Gastrocnemius medialis (tissue), 4 donors: ENCODE measurements at regions not wholly inside any gene's neighbourhood (a gene's known extent, or its start where the extent isn't known, plus 50 kb on each side); places are given as distances from the start of the nearest gene placed in this dataset.
"Not testable (repeated sequence)": the region's sequence is repeated elsewhere in the genome, so short reads cannot be mapped to it uniquely, and the experiment has no call there.

ENCODE experiments used
- ATAC-seq, 2 donors: fragments of 150-250 bp; one replicate each; pipeline ENCODE4 v1.9.1; 2016
- DNase-seq, 2 donors: peaks; one replicate each; pipeline ENCODE4 v3.0.0-alpha.2; 2019
- H3K27ac ChIP-seq, 4 donors: fragments of 200-600 bp; sonication (generic); 1 replicate in 1 of 4; 2 replicates in 3 of 4; pipeline ENCODE4 v1.5.1; 2016 to 2018; ENCODE audit warnings: mild to moderate bottlenecking in 2 of 4, moderate library complexity in 1 of 4
- H3K27me3 ChIP-seq, 3 donors: fragments of 200-600 bp; sonication (generic) in 2 of 3; 1 replicate in 1 of 3; 2 replicates in 2 of 3; pipeline versions ENCODE4 v1.5.1 to v1.6.0; 2016 to 2019; ENCODE audit warnings: mild to moderate bottlenecking in 1 of 3, moderate library complexity in 1 of 3
- H3K36me3 ChIP-seq, 2 donors: fragments of 200-600 bp; sonication (generic) in 1 of 2; one replicate each; pipeline ENCODE4 v1.5.1; 2017 to 2018
- H3K4me1 ChIP-seq, 2 donors: fragments of 200-600 bp; sonication (generic) in 1 of 2; one replicate each; pipeline ENCODE4 v1.5.1; 2016 to 2017; ENCODE audit warnings: mild to moderate bottlenecking in 2 of 2
- H3K4me3 ChIP-seq, 4 donors: fragments of 200-600 bp; sonication (generic) in 3 of 4; 1 replicate in 1 of 4; 2 replicates in 3 of 4; pipeline ENCODE4 v1.5.1; 2016 to 2019; ENCODE audit warnings: mild to moderate bottlenecking in 2 of 4
- H3K9me3 ChIP-seq, 3 donors: fragments of 200-600 bp; sonication (generic) in 2 of 3; 1 replicate in 1 of 3; 2 replicates in 2 of 3; pipeline ENCODE4 v1.5.1; 2016 to 2019
- POLR2A ChIP-seq, 2 donors: fragments of 450-650 bp; IDR thresholded peaks; one replicate each; pipeline ENCODE4 v1.6.1; 2017; ENCODE audit warnings: antibody characterized with exemption in 2 of 2, mild to moderate bottlenecking in 2 of 2, moderate library complexity in 2 of 2
- in situ Hi-C, 4 donors: fragments of 200-750 bp; cut with MboI; loops; one replicate each; pipeline versions ENCODE4 v1.15.0 to v1.8.0; 2017; ENCODE audit warnings: low sequenced_read_pairs in 4 of 4
- intact Hi-C: fragments of 100-400 bp; cut with DNase I; formaldehyde crosslinking; loops from one replicate; pipeline ENCODE4 v1.15.1; 2023; ENCODE audit warnings: low total_unique reads
- TF ChIP-seq, protein P1 (sequence below), 5 experiments: fragments of 450-650 bp in 3 of 5; fragments of 200-600 bp in 2 of 5; sonication (generic) in 2 of 5; IDR thresholded peaks in 4 of 5; conservative IDR thresholded peaks in 1 of 5; 1 replicate in 4 of 5; 2 replicates in 1 of 5; pipeline ENCODE4 v1.5.1; 2016 to 2019; ENCODE audit warnings: antibody characterized with exemption in 5 of 5, mild to moderate bottlenecking in 3 of 5, moderate library complexity in 3 of 5

DNA sequence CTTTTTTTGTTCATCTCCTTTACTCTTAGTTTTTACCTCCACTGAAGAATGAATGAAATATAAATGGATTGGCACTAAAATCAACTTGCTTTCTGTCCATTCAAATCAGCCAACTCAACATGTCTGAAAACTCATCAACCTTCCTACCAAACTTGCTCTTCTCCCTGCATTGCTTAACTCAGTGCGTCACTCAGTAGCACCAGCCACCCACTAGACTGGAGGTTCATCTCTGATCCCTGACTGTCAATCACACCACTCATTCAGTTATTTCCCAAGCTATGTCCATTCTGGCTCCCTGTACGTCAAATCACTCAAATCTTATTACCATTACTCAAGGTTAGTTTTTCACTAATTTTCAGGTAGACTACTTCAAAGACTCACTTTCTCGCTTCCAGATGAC is 75.2 kb upstream of the RBMS1 start:
- ATAC-seq (no peak), DNase-seq (no peak)
- no peak overlapping the region for H3K27ac ChIP-seq
- no peak overlapping the region for H3K4me3 ChIP-seq
- peaks cover 6 to 7% of the 10 kb centered on the region in 2 donors for H3K4me1 ChIP-seq
- in situ Hi-C loops = no loop called here
- H3K27me3 ChIP-seq = no peaks in the 10 kb centered on the region
- TF ChIP-seq, protein P1, sequence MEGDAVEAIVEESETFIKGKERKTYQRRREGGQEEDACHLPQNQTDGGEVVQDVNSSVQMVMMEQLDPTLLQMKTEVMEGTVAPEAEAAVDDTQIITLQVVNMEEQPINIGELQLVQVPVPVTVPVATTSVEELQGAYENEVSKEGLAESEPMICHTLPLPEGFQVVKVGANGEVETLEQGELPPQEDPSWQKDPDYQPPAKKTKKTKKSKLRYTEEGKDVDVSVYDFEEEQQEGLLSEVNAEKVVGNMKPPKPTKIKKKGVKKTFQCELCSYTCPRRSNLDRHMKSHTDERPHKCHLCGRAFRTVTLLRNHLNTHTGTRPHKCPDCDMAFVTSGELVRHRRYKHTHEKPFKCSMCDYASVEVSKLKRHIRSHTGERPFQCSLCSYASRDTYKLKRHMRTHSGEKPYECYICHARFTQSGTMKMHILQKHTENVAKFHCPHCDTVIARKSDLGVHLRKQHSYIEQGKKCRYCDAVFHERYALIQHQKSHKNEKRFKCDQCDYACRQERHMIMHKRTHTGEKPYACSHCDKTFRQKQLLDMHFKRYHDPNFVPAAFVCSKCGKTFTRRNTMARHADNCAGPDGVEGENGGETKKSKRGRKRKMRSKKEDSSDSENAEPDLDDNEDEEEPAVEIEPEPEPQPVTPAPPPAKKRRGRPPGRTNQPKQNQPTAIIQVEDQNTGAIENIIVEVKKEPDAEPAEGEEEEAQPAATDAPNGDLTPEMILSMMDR (IDR thresholded peaks at IDR 0.05 in 4 of 5, conservative IDR thresholded peaks at IDR 0.05 in 1 of 5) = no peak
- no peak for TF ChIP-seq POLR2A (IDR thresholded peaks at IDR 0.05)
- no peaks in the 10 kb centered on the region for H3K9me3 ChIP-seq
- intact Hi-C loops = no loop called here
- no peaks in the 10 kb centered on the region for H3K36me3 ChIP-seq

DNA sequence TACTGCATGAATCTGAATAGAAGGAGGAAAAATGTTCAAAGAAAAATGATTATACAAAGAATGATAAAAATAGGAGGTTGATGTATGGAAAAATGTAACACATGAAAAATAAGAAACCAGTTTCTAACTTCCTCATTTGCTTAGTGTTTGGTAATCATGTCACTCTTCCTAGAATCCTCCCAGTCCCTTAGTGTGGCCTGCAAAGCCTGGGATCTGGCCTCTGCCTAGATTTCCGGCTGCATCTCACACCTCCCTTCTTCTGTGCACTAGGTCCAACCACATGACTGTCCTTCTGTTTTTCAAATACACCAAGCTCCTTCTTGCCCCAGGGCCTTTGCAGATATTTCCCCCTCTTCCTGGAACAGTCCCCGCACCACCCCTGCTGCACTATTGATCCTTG is 76.8 kb upstream of the RBMS1 start:
- Histone ChIP-seq H3K4me3 (no peak overlapping the region), H3K36me3 (no peaks in the 10 kb centered on the region), H3K4me1 (peaks cover 1 to 3% of the 10 kb centered on the region in 2 donors), H3K27ac (no peak overlapping the region), H3K9me3 (no peaks in the 10 kb centered on the region), H3K27me3 (no peaks in the 10 kb centered on the region)
- in situ Hi-C loops (no loop called here), intact Hi-C loops (no loop called here)
- ATAC-seq (no peak), DNase-seq (peak; percentile 6 to 24)
- TF ChIP-seq, protein P1 (IDR thresholded peaks at IDR 0.05 in 4 of 5, conservative IDR thresholded peaks at IDR 0.05 in 1 of 5) = no peak
- TF ChIP-seq POLR2A (IDR thresholded peaks at IDR 0.05) = no peak

DNA sequence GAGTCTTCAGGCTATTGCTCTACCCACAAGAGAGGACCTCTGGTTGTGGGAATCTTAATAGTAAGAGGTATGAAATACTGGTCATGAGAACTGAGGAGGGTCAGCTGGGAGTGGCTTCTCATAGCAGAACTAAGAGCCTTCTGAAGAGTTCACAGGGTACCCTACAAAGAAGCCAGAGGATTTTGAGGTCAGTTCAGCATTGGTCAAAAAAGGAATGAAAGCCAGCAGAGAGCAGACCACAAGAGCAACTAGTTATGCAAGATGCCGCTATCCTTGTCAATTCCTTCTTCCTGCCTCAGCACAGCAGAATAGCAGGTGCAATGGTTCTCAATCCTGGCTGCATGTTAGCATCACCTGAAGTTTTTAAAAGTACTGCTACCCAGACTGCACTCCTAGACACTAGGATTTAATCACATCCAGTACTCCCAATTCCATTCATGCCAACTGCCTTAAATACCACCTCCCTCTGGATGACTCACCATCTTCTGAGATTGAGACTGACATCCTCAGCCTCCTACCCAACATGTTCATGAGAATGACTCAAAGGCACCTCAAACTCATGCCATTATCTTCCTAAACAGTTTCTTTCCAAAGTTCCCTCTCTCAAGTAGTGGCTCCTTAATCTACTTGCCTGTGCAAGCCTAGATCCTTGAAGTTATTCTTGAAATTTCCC is 81.0 kb upstream of the RBMS1 start:
- H3K36me3 ChIP-seq = no peaks in the 10 kb centered on the region
- no peaks in the 10 kb centered on the region for H3K9me3 ChIP-seq
- H3K27ac ChIP-seq = no peak overlapping the region
- DNase-seq (no peak), ATAC-seq (no peak)
- H3K27me3 ChIP-seq = no peaks in the 10 kb centered on the region
- no peaks in the 10 kb centered on the region for H3K4me1 ChIP-seq
- TF ChIP-seq, protein P1 (IDR thresholded peaks at IDR 0.05 in 4 of 5, conservative IDR thresholded peaks at IDR 0.05 in 1 of 5) = no peak
- no peak overlapping the region for H3K4me3 ChIP-seq
- in situ Hi-C loops (no loop called here), intact Hi-C loops (no loop called here)

DNA sequence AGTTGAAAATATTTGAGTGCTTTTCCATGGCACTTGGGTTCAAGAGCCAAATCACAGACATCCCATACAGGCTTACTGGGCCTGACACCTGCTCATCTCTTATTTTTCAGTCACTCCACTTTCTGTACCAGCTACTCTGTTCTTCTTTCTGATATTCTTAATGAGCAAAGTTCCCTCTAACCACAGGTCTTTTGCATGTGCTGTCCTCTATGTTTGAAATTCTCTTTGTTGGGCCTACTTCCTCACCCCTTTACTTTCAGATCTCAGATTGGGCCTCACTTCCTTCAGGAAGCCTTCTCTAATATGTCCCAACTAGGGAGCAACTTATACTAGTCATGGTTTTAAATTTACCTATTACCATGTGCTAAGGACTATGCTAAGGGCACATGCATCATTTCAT is 81.8 kb upstream of the RBMS1 start:
- DNase-seq (no peak), ATAC-seq (no peak)
- Histone ChIP-seq H3K4me3 (no peak overlapping the region), H3K27me3 (no peaks in the 10 kb centered on the region), H3K9me3 (no peaks in the 10 kb centered on the region), H3K36me3 (no peaks in the 10 kb centered on the region), H3K27ac (no peak overlapping the region), H3K4me1 (no peaks in the 10 kb centered on the region)
- intact Hi-C loops (no loop called here), in situ Hi-C loops (no loop called here)
- TF ChIP-seq POLR2A (IDR thresholded peaks at IDR 0.05) = no peak
- TF ChIP-seq, protein P1 (IDR thresholded peaks at IDR 0.05 in 4 of 5, conservative IDR thresholded peaks at IDR 0.05 in 1 of 5) = no peak

DNA sequence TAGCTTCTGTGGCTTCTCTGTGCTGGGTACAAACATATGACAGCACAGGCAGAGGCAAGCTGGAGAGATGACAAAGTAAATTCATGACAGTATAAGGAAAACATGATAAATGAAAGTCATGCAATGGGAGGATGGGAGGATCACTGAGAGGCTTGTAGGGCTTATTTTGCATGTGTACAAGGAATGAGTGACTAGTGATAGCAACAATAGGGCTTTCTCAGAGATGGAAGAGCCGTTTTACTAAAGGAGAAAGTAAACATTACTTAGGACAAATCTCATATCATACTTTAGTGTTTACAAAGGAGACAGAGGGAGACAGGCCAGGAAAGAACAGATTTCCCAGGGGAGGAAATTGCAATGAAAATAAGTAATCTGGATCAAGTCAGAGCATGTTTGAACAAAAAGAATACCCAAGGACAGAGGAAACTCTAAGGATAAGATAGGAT is 82.5 kb upstream of the RBMS1 start:
- ATAC-seq (no peak), DNase-seq (no peak)

DNA sequence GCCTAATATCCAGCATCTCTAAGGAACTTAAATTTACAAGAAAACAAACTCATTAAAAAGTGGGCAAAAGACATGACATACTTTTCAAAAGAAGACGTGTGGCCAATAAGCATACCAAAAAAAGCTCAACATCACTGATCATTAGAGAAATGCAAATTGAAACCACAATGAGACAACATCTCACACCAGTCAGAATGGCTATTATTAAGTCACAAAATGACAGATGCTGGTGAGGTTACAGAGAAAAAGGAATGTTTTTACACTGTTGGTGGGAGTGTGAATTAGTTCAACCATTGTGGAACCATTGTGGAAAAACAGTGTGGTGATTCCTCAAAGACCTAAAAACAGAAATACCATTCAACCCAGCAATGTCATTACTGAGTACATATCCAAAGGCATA is 83.5 kb upstream of the RBMS1 start:
- ATAC-seq = not testable (repeated sequence)

More for the DNA sequence above, 82.5 kb upstream of the RBMS1 start:
- in situ Hi-C loops (no loop called here), intact Hi-C loops (no loop called here)
- Histone ChIP-seq H3K9me3 (no peaks in the 10 kb centered on the region), H3K27me3 (no peaks in the 10 kb centered on the region), H3K36me3 (no peaks in the 10 kb centered on the region), H3K27ac (peak overlapping the region in 1 of 4 donors; percentile 14), H3K4me1 (no peaks in the 10 kb centered on the region), H3K4me3 (no peak overlapping the region)
- TF ChIP-seq, protein P1 (IDR thresholded peaks at IDR 0.05 in 4 of 5, conservative IDR thresholded peaks at IDR 0.05 in 1 of 5) = no peak
- no peak for TF ChIP-seq POLR2A (IDR thresholded peaks at IDR 0.05)

More for the DNA sequence above, 83.5 kb upstream of the RBMS1 start:
- DNase-seq, H3K4me1 ChIP-seq, H3K27me3 ChIP-seq, intact Hi-C loops, H3K9me3 ChIP-seq, H3K4me3 ChIP-seq, in situ Hi-C loops, H3K36me3 ChIP-seq, H3K27ac ChIP-seq: not testable (repeated sequence)
